ENCODE measurements at regions not wholly inside any gene's neighbourhood (a gene's known extent, or its start where the extent isn't known, plus 50 kb on each side); places are given as distances from the start of the nearest gene placed in this dataset.

- POLR2A ChIA-PET: no interaction called here
- CTCF ChIA-PET: no interaction called here
Measured at GRCh38 chr13:32861304-32861703, 154.9 kb upstream of the KL start.

DNA sequence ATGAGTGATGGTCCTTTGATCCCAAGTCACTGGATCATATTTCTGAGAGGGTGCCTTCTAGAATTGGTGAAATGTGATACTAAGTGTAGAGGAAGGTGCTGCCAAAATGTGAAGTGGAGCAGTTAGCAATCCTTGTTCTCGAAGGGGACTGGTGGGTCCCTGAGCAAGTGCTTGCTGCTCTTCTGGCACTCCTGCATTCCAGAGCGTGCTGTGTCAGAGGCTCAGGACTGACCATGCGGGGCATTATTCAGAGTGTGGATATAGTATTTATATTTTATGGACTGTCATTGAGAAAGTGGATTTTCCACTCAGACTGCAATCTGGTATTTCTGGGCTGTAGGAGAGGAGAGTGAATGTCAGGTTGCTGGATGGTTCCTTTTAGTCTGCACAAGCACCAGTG lies 152.6 kb upstream of the KL start:
- Histone ChIP-seq H3K4me1 (no peaks in the 10 kb centered on the region), H3K4me3 (ENCODE audit: low read depth, low read length) (no peak overlapping the region), H3K36me3 (ENCODE audit: control insufficient read depth, insufficient read depth, low read length) (no peaks in the 10 kb centered on the region), H3K9me3 (peaks cover 23% of the 10 kb centered on the region), H3K27me3 (replicated peaks; ENCODE audit: control insufficient read depth, insufficient read depth, low read length) (no peaks in the 10 kb centered on the region)
- TF ChIP-seq, protein P1, sequence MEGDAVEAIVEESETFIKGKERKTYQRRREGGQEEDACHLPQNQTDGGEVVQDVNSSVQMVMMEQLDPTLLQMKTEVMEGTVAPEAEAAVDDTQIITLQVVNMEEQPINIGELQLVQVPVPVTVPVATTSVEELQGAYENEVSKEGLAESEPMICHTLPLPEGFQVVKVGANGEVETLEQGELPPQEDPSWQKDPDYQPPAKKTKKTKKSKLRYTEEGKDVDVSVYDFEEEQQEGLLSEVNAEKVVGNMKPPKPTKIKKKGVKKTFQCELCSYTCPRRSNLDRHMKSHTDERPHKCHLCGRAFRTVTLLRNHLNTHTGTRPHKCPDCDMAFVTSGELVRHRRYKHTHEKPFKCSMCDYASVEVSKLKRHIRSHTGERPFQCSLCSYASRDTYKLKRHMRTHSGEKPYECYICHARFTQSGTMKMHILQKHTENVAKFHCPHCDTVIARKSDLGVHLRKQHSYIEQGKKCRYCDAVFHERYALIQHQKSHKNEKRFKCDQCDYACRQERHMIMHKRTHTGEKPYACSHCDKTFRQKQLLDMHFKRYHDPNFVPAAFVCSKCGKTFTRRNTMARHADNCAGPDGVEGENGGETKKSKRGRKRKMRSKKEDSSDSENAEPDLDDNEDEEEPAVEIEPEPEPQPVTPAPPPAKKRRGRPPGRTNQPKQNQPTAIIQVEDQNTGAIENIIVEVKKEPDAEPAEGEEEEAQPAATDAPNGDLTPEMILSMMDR (IDR thresholded peaks at IDR 0.05; ENCODE audit: insufficient read depth in 1 of 2, low read depth in 1 of 2, low read length in 1 of 2, severe bottlenecking in 1 of 2, unreplicated experiment in 1 of 2): no peak
- H3K4me1 Mint-ChIP-seq (ENCODE audit: low read depth, unreplicated experiment): no peaks in the 10 kb centered on the region
- BruUV-seq (replicated peaks): no TSS peak
- H3K9me3 Mint-ChIP-seq (ENCODE audit: unreplicated experiment): no peaks in the 10 kb centered on the region
- CTCF ChIA-PET: no interaction called here
- no peaks in the 10 kb centered on the region for H3K27me3 Mint-ChIP-seq (ENCODE audit: insufficient read depth, unreplicated experiment)
- POLR2A ChIA-PET: no interaction called here
- no peak overlapping the region for H3K4me3 Mint-ChIP-seq (ENCODE audit: unreplicated experiment)
- no peak for DNase-seq
- no peak overlapping the region for H3K27ac Mint-ChIP-seq (ENCODE audit: unreplicated experiment)
- intact Hi-C loops (cut with micrococcal nuclease; ENCODE audit: unreplicated experiment): no loop called here
- no peaks in the 10 kb centered on the region for H3K36me3 Mint-ChIP-seq (ENCODE audit: insufficient read depth, unreplicated experiment)

More at GRCh38 chr13:32861304-32861703, 154.9 kb upstream of the KL start:
- no peaks in the 10 kb centered on the region for H3K9me3 Mint-ChIP-seq (ENCODE audit: unreplicated experiment)
- H3K4me1 ChIP-seq: no peaks in the 10 kb centered on the region
- H3K27ac Mint-ChIP-seq (ENCODE audit: unreplicated experiment): no peak overlapping the region
- no peak overlapping the region for H3K4me3 ChIP-seq (ENCODE audit: low read depth, low read length)
- no TSS peak for BruUV-seq (replicated peaks)
- TF ChIP-seq, protein P1 (IDR thresholded peaks at IDR 0.05; ENCODE audit: insufficient read depth in 1 of 2, low read depth in 1 of 2, low read length in 1 of 2, severe bottlenecking in 1 of 2, unreplicated experiment in 1 of 2): no peak
- peaks cover 23% of the 10 kb centered on the region for H3K9me3 ChIP-seq
- no peak overlapping the region for H3K4me3 Mint-ChIP-seq (ENCODE audit: unreplicated experiment)
- intact Hi-C loops (cut with micrococcal nuclease; ENCODE audit: unreplicated experiment): no loop called here
- H3K4me1 Mint-ChIP-seq (ENCODE audit: low read depth, unreplicated experiment): no peaks in the 10 kb centered on the region
- no peaks in the 10 kb centered on the region for H3K36me3 ChIP-seq (ENCODE audit: control insufficient read depth, insufficient read depth, low read length)
- H3K27me3 ChIP-seq (replicated peaks; ENCODE audit: control insufficient read depth, insufficient read depth, low read length): no peaks in the 10 kb centered on the region
- H3K36me3 Mint-ChIP-seq (ENCODE audit: insufficient read depth, unreplicated experiment): no peaks in the 10 kb centered on the region
- H3K27me3 Mint-ChIP-seq (ENCODE audit: insufficient read depth, unreplicated experiment): no peaks in the 10 kb centered on the region
- no peak for DNase-seq

DNA sequence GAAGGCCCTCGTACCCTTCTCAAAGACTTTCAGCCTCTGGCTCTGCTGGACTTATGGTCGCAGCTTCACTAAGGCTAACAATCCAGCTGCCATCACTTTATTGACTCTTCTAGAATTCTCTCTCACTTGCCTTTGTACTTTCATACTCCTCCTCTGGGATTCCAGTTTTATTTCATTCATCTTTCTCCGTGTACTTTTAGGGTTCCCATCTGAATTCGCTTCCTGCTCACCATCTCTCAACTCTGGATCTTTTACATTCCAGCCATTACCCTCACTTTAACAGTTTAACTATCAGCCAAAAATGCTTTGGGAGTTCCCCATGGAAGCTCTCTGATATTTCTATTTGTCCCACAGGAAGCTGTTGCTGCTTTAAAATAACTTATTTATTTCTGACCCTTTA lies 149.3 kb upstream of the KL start:
- Histone ChIP-seq H3K27me3 (replicated peaks; ENCODE audit: control insufficient read depth, insufficient read depth, low read length) (no peaks in the 10 kb centered on the region), H3K9me3 (peaks cover 20% of the 10 kb centered on the region), H3K4me3 (ENCODE audit: low read depth, low read length) (no peak overlapping the region), H3K36me3 (ENCODE audit: control insufficient read depth, insufficient read depth, low read length) (no peaks in the 10 kb centered on the region), H3K4me1 (no peaks in the 10 kb centered on the region)
- POLR2A ChIA-PET: no interaction called here
- no peak overlapping the region for H3K4me3 Mint-ChIP-seq (ENCODE audit: unreplicated experiment)
- BruUV-seq (replicated peaks): no TSS peak
- no peak for DNase-seq
- H3K36me3 Mint-ChIP-seq (ENCODE audit: insufficient read depth, unreplicated experiment): no peaks in the 10 kb centered on the region
- CTCF ChIA-PET: no interaction called here
- intact Hi-C loops (cut with micrococcal nuclease; ENCODE audit: unreplicated experiment): no loop called here
- H3K27me3 Mint-ChIP-seq (ENCODE audit: insufficient read depth, unreplicated experiment): no peaks in the 10 kb centered on the region
- H3K4me1 Mint-ChIP-seq (ENCODE audit: low read depth, unreplicated experiment): no peaks in the 10 kb centered on the region
- no peak overlapping the region for H3K27ac Mint-ChIP-seq (ENCODE audit: unreplicated experiment)
- TF ChIP-seq, protein P1 (IDR thresholded peaks at IDR 0.05; ENCODE audit: insufficient read depth in 1 of 2, low read depth in 1 of 2, low read length in 1 of 2, severe bottlenecking in 1 of 2, unreplicated experiment in 1 of 2): no peak
- H3K9me3 Mint-ChIP-seq (ENCODE audit: unreplicated experiment): no peaks in the 10 kb centered on the region

Data from Caco-2 (cell line).